Liver (tissue), 3 donors: ENCODE measurements at regions not wholly inside any gene's neighbourhood (a gene's known extent, or its start where the extent isn't known, plus 50 kb on each side); places are given as distances from the start of the nearest gene placed in this dataset.
"Not testable (repeated sequence)": the region's sequence is repeated elsewhere in the genome, so short reads cannot be mapped to it uniquely, and the experiment has no call there.

Experiments used
- ATF3 ChIP-seq: IDR thresholded peaks from 2 replicates; pipeline ENCODE4 v1.6.1; 2016; ENCODE audit warnings: antibody characterized with exemption
- CTCF ChIP-seq: fragments of 150-350 bp; IDR thresholded peaks from 2 replicates; pipeline ENCODE4 v1.5.1; 2017; ENCODE audit warnings: improper control_type of control experiment, low read depth, low read length; ENCODE audit not compliant: missing input control
- FOXA1 ChIP-seq: IDR thresholded peaks from 2 replicates; pipeline ENCODE4 v1.6.1; 2016; ENCODE audit warnings: antibody characterized with exemption
- GABPA ChIP-seq, 2 donors: IDR thresholded peaks in 1 of 2; conservative IDR thresholded peaks in 1 of 2; 2 replicates each; pipeline ENCODE4 v1.6.1; 2016; ENCODE audit warnings: antibody characterized with exemption in 2 of 2, mild to moderate bottlenecking in 1 of 2, moderate library complexity in 1 of 2
- HNF4A ChIP-seq, 2 donors: conservative IDR thresholded peaks; 2 replicates each; pipeline ENCODE4 v1.6.1; 2016; ENCODE audit warnings: antibody characterized with exemption in 2 of 2, mild to moderate bottlenecking in 2 of 2
- JUND ChIP-seq, 2 donors: IDR thresholded peaks; 2 replicates each; pipeline ENCODE4 v1.6.1; 2016; ENCODE audit warnings: antibody characterized with exemption in 2 of 2
- MAX ChIP-seq: IDR thresholded peaks from 2 replicates; pipeline ENCODE4 v1.6.1; 2016; ENCODE audit warnings: antibody characterized with exemption
- RAD21 ChIP-seq, 2 donors: IDR thresholded peaks; 2 replicates each; pipeline ENCODE4 v1.6.1; 2016; ENCODE audit warnings: antibody characterized with exemption in 2 of 2, mild to moderate bottlenecking in 2 of 2
- ZBTB33 ChIP-seq: IDR thresholded peaks from 2 replicates; pipeline ENCODE4 v1.6.1; 2016; ENCODE audit warnings: antibody characterized with exemption
- donor health status: healthy.
- donor health status: healthy.

- not testable (repeated sequence) for TF ChIP-seq GABPA (IDR thresholded peaks at IDR 0.05 in 1 of 2, conservative IDR thresholded peaks at IDR 0.05 in 1 of 2); RAD21 (IDR thresholded peaks at IDR 0.05); HNF4A (conservative IDR thresholded peaks at IDR 0.05); CTCF; ATF3; MAX; JUND (IDR thresholded peaks at IDR 0.05); ZBTB33; FOXA1
Observed at GRCh38 chr15:31507573-31507972, 180.9 kb downstream of the KLF13 start.
